VCaP (cell line): ENCODE measurements at regions not wholly inside any gene's neighbourhood (a gene's known extent, or its start where the extent isn't known, plus 50 kb on each side); places are given as distances from the start of the nearest gene placed in this dataset.

Experiments
- H3K27ac ChIP-seq: fragments of 450-650 bp; 2 replicates; pipeline ENCODE4 v1.5.1; 2017
- TF ChIP-seq, protein P1 (sequence below): fragments of 450-650 bp; conservative IDR thresholded peaks from 2 replicates; pipeline ENCODE4 v1.5.1; 2017; ENCODE audit warnings: mild to moderate bottlenecking, moderate library complexity

DNA sequence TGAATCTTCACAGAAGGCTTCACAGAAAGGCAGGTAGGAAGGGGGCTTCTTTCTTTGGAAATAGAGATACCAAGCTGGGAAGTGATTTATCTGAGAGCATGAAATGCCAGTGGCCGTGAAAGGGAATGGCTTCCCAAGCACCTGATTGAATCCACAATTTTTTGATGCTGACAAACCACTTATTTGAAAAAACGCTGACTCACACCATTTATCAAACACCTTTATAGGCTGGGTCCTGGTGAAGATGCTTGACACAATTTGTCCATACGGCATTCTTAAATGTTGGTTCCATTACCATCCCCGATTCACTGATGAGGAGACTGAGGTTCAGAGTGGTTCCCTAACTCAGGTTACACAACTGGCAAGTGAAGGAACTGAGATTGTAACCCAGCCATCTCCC lies 64.1 kb upstream of the POMGNT2 start:
- no peak overlapping the region for H3K27ac ChIP-seq
- TF ChIP-seq, protein P1, sequence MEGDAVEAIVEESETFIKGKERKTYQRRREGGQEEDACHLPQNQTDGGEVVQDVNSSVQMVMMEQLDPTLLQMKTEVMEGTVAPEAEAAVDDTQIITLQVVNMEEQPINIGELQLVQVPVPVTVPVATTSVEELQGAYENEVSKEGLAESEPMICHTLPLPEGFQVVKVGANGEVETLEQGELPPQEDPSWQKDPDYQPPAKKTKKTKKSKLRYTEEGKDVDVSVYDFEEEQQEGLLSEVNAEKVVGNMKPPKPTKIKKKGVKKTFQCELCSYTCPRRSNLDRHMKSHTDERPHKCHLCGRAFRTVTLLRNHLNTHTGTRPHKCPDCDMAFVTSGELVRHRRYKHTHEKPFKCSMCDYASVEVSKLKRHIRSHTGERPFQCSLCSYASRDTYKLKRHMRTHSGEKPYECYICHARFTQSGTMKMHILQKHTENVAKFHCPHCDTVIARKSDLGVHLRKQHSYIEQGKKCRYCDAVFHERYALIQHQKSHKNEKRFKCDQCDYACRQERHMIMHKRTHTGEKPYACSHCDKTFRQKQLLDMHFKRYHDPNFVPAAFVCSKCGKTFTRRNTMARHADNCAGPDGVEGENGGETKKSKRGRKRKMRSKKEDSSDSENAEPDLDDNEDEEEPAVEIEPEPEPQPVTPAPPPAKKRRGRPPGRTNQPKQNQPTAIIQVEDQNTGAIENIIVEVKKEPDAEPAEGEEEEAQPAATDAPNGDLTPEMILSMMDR: no peak

DNA sequence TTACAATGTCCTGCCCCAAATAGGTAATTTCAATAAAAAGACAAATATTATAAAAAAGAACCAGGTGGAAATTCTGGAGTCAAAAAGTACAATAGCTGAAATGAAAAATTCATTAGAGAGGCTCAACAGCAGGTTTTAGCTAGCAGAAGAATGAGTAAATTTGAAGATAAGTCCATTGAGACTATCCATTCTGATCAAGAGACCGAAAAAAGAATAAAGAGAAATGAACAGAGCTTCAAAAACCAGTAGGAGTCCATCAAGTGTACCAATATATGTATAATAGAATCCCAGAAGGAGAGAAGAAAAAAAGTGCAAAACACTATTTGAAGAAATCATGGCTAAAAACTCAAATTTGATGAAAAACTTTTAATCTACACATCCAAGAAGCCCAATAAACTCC lies 60.5 kb upstream of the POMGNT2 start:
- TF ChIP-seq, protein P1: no peak
- H3K27ac ChIP-seq: no peak overlapping the region

DNA sequence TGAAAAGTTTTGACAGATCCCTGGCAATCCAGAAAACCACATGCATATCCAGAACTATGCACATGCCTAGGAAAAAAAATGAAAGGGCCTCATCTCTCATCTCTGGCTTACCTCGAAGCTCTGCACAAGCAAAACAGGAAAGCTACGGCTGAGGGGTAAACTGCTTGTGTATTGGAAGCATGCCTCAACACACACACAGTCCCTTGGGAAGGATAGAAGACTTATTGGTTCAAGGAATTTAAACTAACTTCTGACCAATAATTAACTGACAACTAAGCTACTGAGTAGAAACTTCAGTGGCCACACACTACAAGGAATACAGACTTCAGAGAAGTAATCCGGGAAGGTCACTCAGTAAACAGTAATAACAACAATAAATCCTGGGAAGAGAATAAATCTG lies 59.9 kb upstream of the POMGNT2 start:
- TF ChIP-seq, protein P1: no peak
- H3K27ac ChIP-seq: no peak overlapping the region

DNA sequence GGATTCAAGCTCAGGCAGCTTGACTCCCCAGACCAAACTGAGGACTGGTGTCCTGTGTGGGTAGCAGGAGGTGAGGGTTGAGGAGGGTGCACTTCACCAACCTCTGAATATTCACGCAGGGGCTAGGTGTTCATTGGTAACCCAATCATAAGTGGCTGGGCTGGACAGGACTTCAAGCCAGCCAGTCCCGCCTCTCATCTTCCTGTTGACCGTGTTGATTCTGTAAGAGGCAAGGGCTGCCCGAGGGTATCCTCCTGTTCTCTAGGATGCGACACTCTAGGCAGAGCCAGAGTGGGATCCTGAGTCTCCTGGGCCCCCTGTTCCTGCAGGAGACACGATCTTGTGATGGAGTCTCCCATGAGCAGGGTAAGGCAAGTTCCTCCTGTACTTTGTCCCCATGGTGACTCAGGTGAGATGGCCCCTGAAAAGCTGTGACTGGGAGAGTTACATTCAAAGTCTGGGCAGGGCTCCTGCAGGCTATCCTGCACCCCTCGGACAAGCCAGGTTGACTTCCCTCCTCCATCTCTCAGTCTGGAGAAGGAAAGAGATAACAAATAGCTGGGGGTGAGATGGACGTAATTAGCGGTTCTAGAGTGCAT lies 58.1 kb upstream of the POMGNT2 start:
- no peak overlapping the region for H3K27ac ChIP-seq
- TF ChIP-seq, protein P1: no peak

DNA sequence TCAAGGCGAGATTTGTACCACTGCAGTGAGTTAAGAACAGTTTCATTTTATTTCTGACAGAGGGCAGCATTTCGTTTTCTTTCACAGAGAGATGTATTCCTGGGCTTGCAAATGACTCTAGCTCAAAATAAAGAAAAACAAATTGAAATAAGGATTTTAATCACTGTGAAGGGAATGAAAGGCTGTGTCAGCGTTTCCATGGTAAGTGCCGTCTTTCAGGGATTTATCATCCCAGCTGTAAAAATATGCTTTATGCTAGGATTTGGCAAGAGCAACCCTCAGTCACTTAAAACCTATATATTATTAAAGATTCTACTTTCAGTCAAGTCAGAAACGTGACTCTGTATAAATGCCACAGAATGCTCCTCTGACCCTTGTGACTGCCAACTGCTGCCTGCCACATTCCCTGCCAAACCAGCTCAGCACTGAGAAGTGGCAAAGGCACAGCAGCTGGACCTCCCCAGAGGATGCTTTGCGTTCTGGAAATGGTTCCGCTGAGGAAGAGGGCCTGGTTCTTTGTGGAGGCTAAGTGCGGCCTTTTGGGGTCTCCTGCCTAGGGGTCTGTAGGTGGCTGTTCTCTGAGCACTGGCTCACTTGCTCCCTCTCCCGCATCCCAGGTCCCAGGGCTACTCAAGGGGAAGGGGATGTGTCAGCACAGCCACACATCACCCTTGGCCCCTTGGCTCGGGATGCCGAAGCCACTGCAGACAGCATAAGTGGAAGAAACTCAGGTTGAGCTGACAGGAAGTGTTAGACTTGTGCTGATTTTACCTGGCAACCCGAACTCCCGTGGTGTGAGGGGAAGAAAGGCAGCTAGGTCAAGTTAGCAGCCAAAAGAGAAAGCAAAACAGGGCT lies 56.6 kb upstream of the POMGNT2 start:
- H3K27ac ChIP-seq: peak overlapping the region; percentile 31; the same call in 1 of the 2 replicates
- TF ChIP-seq, protein P1: peak; percentile 74

DNA sequence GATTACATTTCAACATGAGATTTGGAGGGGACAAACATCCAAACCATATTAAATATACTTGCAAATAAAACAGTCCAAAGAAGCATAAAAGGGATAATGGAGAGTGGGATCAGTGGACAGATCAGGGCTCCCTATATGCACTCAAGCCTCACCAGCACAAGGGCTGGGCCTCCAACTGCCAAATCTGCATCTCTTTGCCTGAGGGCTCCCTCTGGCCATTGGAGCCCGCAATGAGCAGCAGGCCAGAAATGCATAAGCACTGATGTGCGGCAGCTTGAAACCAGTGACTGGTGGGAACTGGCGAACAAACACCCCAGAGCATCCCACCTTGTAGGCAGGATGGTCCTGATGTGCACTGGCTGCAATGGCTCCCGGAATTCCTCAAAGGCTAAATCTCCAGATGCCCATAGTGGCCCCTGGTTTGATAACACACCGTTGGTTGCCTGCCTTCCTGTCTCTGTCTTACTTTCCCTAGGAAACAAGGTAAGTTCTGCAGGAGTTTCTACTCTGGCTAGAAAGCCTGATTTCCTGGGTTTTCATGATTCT lies 55.9 kb upstream of the POMGNT2 start:
- no peak overlapping the region; the same call in 1 of the 2 replicates for H3K27ac ChIP-seq
- TF ChIP-seq, protein P1: no peak

DNA sequence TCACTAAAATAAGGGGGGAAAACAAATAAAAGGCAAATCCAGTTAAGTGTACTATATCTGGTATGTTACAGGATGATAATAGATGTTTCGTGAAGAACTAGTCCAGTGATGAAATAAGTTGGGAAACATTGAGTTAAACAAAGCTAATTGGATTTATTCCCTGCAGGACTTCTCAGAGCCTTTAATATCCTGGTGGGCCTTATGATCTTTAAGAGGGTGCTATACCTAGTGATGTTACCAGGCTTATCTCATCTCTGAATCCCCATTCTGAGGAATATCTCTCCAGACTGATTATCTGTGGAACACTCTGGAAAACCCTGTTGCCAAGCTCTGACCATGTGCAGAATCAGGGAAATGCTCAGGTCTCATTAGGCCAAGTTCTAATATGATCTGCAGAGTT lies 54.8 kb upstream of the POMGNT2 start:
- H3K27ac ChIP-seq: no peak overlapping the region

More for the DNA sequence above, 54.8 kb upstream of the POMGNT2 start:
- TF ChIP-seq, protein P1: no peak
